Esophagus muscularis mucosa (tissue), 3 donors: ENCODE measurements at regions not wholly inside any gene's neighbourhood (a gene's known extent, or its start where the extent isn't known, plus 50 kb on each side); places are given as distances from the start of the nearest gene placed in this dataset.

Experiments
- POLR2A ChIP-seq: fragments of 450-650 bp; IDR thresholded peaks from one replicate; pipeline ENCODE4 v1.6.1; 2017; ENCODE audit warnings: antibody characterized with exemption, moderate library complexity, mild to moderate bottlenecking, low read depth
- TF ChIP-seq, protein P1 (sequence below), 3 experiments: fragments of 200-600 bp in 2 of 3; fragments of 450-650 bp in 1 of 3; sonication (generic) in 2 of 3; IDR thresholded peaks; one replicate each; pipeline ENCODE4 v1.5.1; 2017 to 2019; ENCODE audit warnings: antibody characterized with exemption in 3 of 3, mild to moderate bottlenecking in 2 of 3, moderate library complexity in 1 of 3

DNA sequence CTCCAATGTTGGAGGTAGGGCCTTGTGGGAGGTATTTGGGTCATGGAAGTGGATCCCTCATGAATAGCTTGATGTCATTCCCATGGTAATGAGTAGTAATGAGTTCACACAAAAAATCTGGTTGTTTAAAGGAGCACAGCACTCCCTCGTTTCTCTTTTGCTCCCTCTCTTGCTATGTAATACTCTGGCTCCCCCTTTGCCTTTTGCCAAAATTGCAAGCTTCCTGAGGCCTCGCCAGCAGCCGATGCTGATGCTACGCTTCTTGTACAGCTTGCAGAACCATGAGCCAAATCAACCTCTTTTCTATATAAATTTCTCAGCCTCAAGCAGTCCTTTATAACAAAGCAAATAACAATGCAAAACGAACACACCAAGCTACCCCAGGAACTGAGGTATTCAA lies 80.9 kb downstream of the LHX9 start:
- TF ChIP-seq POLR2A = no peak
- TF ChIP-seq, protein P1, sequence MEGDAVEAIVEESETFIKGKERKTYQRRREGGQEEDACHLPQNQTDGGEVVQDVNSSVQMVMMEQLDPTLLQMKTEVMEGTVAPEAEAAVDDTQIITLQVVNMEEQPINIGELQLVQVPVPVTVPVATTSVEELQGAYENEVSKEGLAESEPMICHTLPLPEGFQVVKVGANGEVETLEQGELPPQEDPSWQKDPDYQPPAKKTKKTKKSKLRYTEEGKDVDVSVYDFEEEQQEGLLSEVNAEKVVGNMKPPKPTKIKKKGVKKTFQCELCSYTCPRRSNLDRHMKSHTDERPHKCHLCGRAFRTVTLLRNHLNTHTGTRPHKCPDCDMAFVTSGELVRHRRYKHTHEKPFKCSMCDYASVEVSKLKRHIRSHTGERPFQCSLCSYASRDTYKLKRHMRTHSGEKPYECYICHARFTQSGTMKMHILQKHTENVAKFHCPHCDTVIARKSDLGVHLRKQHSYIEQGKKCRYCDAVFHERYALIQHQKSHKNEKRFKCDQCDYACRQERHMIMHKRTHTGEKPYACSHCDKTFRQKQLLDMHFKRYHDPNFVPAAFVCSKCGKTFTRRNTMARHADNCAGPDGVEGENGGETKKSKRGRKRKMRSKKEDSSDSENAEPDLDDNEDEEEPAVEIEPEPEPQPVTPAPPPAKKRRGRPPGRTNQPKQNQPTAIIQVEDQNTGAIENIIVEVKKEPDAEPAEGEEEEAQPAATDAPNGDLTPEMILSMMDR (IDR thresholded peaks at IDR 0.05) = no peak
